ENCODE measurements at regions not wholly inside any gene's neighbourhood (a gene's known extent, or its start where the extent isn't known, plus 50 kb on each side); places are given as distances from the start of the nearest gene placed in this dataset.

- no peaks in the 10 kb centered on the region for H3K36me3 ChIP-seq (ENCODE audit: low read depth, low read length)
- no peak overlapping the region for H3K27ac ChIP-seq (ENCODE audit: low read length)
- ChIA-PET CTCF (no interaction called here), POLR2A (ENCODE audit: unreplicated experiment) (no interaction called here)
- intact Hi-C loops (cut with micrococcal nuclease) = no loop called here
- no peak overlapping the region for H3K9ac ChIP-seq (ENCODE audit: low read length)
- no peak for TF ChIP-seq EZH2phosphoT487 (IDR thresholded peaks at IDR 0.05; ENCODE audit: borderline replicate concordance, low read length)
- no peaks in the 10 kb centered on the region for H3K9me3 ChIP-seq (ENCODE audit: low read length)
- no peaks in the 10 kb centered on the region for H3K9me2 ChIP-seq (replicated peaks; ENCODE audit: low read length)
- peaks cover 32% of the 10 kb centered on the region for H3K27me3 ChIP-seq (ENCODE audit: low read length)
- ATAC-seq = no peak
- no peak overlapping the region for H3K4me3 ChIP-seq (ENCODE audit: low read length)
- DNase-seq = no peak
- H4K20me1 ChIP-seq (ENCODE audit: low read length) = no peaks in the 10 kb centered on the region
- H3K79me2 ChIP-seq (ENCODE audit: low read length) = no peaks in the 10 kb centered on the region
- peaks cover 7% of the 10 kb centered on the region for H3K4me1 ChIP-seq (ENCODE audit: insufficient read depth, low read length)
- H3F3A ChIP-seq (ENCODE audit: low read length, unreplicated experiment) = no peaks in the 10 kb centered on the region
- no peak overlapping the region for H2AFZ ChIP-seq (ENCODE audit: low read length)
- no peak overlapping the region for H3K4me2 ChIP-seq (ENCODE audit: low read length)
- no TSS peak for BruUV-seq (replicated peaks)
Observed at GRCh38 chr2:177010146-177010545, 202.4 kb upstream of the HNRNPA3 start.

- no peaks in the 10 kb centered on the region for H3K79me2 ChIP-seq (ENCODE audit: low read length)
- H3K27ac ChIP-seq (ENCODE audit: low read length) = no peak overlapping the region
- TF ChIP-seq CTCF (conservative IDR thresholded peaks at IDR 0.05; ENCODE audit: low read depth, low read length) (no peak), EZH2phosphoT487 (IDR thresholded peaks at IDR 0.05; ENCODE audit: borderline replicate concordance, low read length) (no peak), EZH2 (IDR thresholded peaks at IDR 0.05; ENCODE audit: low read length, unreplicated experiment) (no peak)
- H3F3A ChIP-seq (ENCODE audit: low read length, unreplicated experiment) = no peaks in the 10 kb centered on the region
- H3K27me3 ChIP-seq (ENCODE audit: low read length) = peaks cover 39% of the 10 kb centered on the region
- BruUV-seq (replicated peaks) = no TSS peak
- H3K9me3 ChIP-seq (ENCODE audit: low read length) = no peaks in the 10 kb centered on the region
- intact Hi-C loops (cut with micrococcal nuclease) = no loop called here
- H3K9ac ChIP-seq (ENCODE audit: low read length) = no peak overlapping the region
- H3K4me3 ChIP-seq (ENCODE audit: low read length) = no peak overlapping the region
- CTCF ChIA-PET = no interaction called here
- ATAC-seq = no peak
- H2AFZ ChIP-seq (ENCODE audit: low read length) = no peak overlapping the region
- no peak for DNase-seq
- H3K4me1 ChIP-seq (ENCODE audit: insufficient read depth, low read length) = peaks cover 7% of the 10 kb centered on the region
- no peaks in the 10 kb centered on the region for H3K9me2 ChIP-seq (replicated peaks; ENCODE audit: low read length)
- H3K4me2 ChIP-seq (ENCODE audit: low read length) = no peak overlapping the region
- no peaks in the 10 kb centered on the region for H4K20me1 ChIP-seq (ENCODE audit: low read length)
- H3K36me3 ChIP-seq (ENCODE audit: low read depth, low read length) = no peaks in the 10 kb centered on the region
- POLR2A ChIA-PET (ENCODE audit: unreplicated experiment) = no interaction called here
Observed at GRCh38 chr2:177010861-177011260, 201.7 kb upstream of the HNRNPA3 start.

GRCh38 chr2:177014946-177015345 lies 197.6 kb upstream of the HNRNPA3 start:
- DNase-seq = no peak
- BruUV-seq (replicated peaks) = no TSS peak
- H3K79me2 ChIP-seq (ENCODE audit: low read length) = no peaks in the 10 kb centered on the region
- POLR2A ChIA-PET (ENCODE audit: unreplicated experiment) = no interaction called here
- H3K27me3 ChIP-seq (ENCODE audit: low read length) = peaks cover 58% of the 10 kb centered on the region
- H3K4me2 ChIP-seq (ENCODE audit: low read length) = no peak overlapping the region
- TF ChIP-seq CTCF (conservative IDR thresholded peaks at IDR 0.05; ENCODE audit: low read depth, low read length) = no peak
- no peak for TF ChIP-seq EZH2phosphoT487 (IDR thresholded peaks at IDR 0.05; ENCODE audit: borderline replicate concordance, low read length)
- no peak for TF ChIP-seq EZH2 (IDR thresholded peaks at IDR 0.05; ENCODE audit: low read length, unreplicated experiment)
- H2AFZ ChIP-seq (ENCODE audit: low read length) = no peak overlapping the region
- CTCF ChIA-PET = no interaction called here
- no peaks in the 10 kb centered on the region for H3K4me1 ChIP-seq (ENCODE audit: insufficient read depth, low read length)
- no peaks in the 10 kb centered on the region for H3K36me3 ChIP-seq (ENCODE audit: low read depth, low read length)
- ATAC-seq = no peak
- H3K4me3 ChIP-seq (ENCODE audit: low read length) = no peak overlapping the region
- H4K20me1 ChIP-seq (ENCODE audit: low read length) = no peaks in the 10 kb centered on the region
- H3F3A ChIP-seq (ENCODE audit: low read length, unreplicated experiment) = no peaks in the 10 kb centered on the region
- H3K9me3 ChIP-seq (ENCODE audit: low read length) = no peaks in the 10 kb centered on the region
- no peak overlapping the region for H3K27ac ChIP-seq (ENCODE audit: low read length)
- intact Hi-C loops (cut with micrococcal nuclease) = no loop called here
- H3K9ac ChIP-seq (ENCODE audit: low read length) = no peak overlapping the region
- no peaks in the 10 kb centered on the region for H3K9me2 ChIP-seq (replicated peaks; ENCODE audit: low read length)
